HUES48 (cell line): ENCODE measurements at regions not wholly inside any gene's neighbourhood (a gene's known extent, or its start where the extent isn't known, plus 50 kb on each side); places are given as distances from the start of the nearest gene placed in this dataset.

Source experiments
- H3K27ac ChIP-seq: one replicate; pipeline ENCODE4 v1.7.0; 2013; ENCODE audit warnings: low read depth, low read length, inconsistent platforms
- H3K27me3 ChIP-seq: 2 replicates; pipeline ENCODE4 v1.6.1; 2013; ENCODE audit warnings: mild to moderate bottlenecking, low read length; ENCODE audit not compliant: control insufficient read depth, insufficient read depth
- H3K36me3 ChIP-seq: 2 replicates; pipeline ENCODE4 v1.6.1; 2013; ENCODE audit warnings: low read length; ENCODE audit not compliant: control insufficient read depth, insufficient read depth
- H3K4me1 ChIP-seq: 2 replicates; pipeline ENCODE4 v1.6.1; 2013; ENCODE audit warnings: mild to moderate bottlenecking, low read length; ENCODE audit not compliant: control insufficient read depth, insufficient read depth
- H3K4me3 ChIP-seq: 2 replicates; pipeline ENCODE4 v1.5.1; 2013; ENCODE audit warnings: mild to moderate bottlenecking, low read depth, low read length
- H3K9ac ChIP-seq: 2 replicates; pipeline ENCODE4 v1.6.1; 2013; ENCODE audit warnings: mild to moderate bottlenecking, low read depth, low read length, moderate library complexity
- H3K9me3 ChIP-seq: 2 replicates; pipeline ENCODE4 v1.6.1; 2013; ENCODE audit warnings: low read length; ENCODE audit not compliant: control insufficient read depth, insufficient read depth

DNA sequence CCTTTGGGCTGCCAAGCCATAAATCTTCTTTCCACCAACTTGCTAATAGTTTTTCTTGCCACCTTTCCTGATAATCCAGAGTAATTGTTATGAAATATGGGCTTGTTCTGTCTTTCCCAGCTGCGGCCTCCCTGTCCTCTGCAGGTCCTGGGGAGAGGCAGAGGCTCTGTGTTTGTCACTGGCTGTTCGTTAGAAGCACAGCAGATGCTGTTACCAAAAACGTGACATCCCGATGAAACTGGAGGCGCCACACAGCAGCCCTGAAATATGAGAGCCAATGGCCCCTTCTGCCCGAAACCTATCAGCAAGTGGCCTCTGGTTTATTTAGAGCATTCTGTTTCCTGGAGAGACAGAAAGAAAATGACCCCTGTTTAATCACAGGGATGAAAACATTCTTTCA is 115.1 kb upstream of the ANKFN1 start:
- no peak overlapping the region for H3K9ac ChIP-seq
- no peaks in the 10 kb centered on the region for H3K9me3 ChIP-seq
- H3K36me3 ChIP-seq = no peaks in the 10 kb centered on the region
- H3K4me1 ChIP-seq = no peaks in the 10 kb centered on the region
- H3K27ac ChIP-seq = no peak overlapping the region
- H3K4me3 ChIP-seq = no peak overlapping the region
- H3K27me3 ChIP-seq = no peaks in the 10 kb centered on the region

DNA sequence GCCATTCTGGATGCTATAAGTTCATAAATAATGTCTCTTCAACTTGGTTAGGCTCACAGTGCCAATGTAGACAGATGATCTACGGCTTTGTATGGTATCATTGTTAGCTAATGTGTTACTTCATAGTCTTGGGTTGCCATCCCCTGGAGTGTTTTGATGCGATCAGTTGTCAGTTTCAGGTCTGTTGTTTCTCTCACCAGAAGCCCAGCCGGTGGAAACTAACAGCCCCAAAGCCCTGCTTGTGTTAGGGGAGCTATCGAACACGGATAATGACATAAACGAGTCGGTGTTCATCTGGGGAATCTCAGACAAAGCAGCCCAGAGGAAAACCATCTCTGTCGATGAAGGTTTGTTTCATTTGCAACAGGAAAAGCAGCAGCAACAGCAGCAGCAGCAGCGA is 107.4 kb upstream of the ANKFN1 start:
- Histone ChIP-seq H3K9ac (no peak overlapping the region), H3K9me3 (no peaks in the 10 kb centered on the region), H3K27me3 (no peaks in the 10 kb centered on the region), H3K27ac (no peak overlapping the region), H3K4me3 (no peak overlapping the region), H3K4me1 (peaks cover 8% of the 10 kb centered on the region; the same call in 1 of the 2 replicates), H3K36me3 (no peaks in the 10 kb centered on the region)

DNA sequence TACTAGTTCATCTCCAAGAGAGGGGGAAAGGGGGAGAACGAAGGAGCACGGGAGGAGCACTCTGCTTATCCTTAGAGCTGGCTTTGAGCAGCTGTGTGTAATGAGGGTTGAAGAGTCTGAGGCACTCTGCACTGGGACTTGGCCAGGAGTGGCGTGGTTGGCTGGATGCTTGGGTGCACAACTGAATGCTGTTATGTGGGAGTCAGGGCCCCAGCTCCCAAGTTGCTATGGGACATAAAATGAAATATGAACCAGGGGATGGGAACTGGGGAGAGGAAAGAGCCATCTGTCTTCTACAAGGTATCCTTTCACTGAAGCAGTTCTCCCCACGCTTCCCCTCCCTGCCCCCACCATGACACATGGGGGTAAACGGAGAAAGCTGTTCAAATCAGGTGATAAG is 105.9 kb upstream of the ANKFN1 start:
- Histone ChIP-seq H3K9ac (no peak overlapping the region), H3K27ac (no peak overlapping the region), H3K36me3 (no peaks in the 10 kb centered on the region), H3K27me3 (no peaks in the 10 kb centered on the region), H3K4me3 (no peak overlapping the region), H3K4me1 (peaks cover 8% of the 10 kb centered on the region; the same call in 1 of the 2 replicates), H3K9me3 (no peaks in the 10 kb centered on the region)

DNA sequence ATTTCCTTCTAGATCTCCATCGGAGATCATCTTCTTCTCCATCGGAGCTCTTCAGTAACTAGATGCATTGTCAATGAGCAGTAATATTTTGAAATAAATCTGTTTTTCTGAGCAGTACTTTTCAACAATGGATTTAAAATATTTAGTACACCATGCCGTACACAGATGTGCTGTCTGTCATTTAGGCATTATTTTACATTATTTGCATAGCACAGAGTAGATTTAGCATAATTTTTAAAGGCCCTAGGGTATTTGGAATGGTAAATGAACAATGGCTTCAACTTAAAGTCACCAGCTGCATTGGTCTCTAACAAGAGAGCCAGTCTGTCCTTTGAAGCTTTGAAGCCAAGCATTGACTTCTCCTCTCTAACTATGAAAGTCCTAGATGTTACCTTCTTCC is 95.4 kb upstream of the ANKFN1 start:
- H3K27ac ChIP-seq = no peak overlapping the region

DNA sequence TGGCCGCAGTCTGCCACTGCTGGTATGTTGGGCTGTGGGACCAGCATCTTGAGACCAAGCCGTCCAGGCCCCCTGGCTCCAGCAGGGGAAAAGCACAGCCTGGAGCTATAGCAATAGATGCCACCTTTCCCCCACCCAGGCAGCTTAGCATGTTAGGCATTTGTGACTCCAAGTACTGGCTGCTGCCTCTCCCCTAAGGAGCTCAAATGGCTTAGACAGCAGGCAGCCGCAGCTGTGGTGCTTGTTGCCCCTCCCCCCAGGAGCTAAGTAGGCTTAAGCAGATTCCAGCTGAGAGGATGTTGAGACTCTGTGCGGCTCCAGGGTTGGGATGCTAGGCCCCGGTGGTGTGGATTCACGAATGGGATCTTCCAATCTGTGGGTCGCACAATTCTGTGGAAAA is 88.8 kb upstream of the ANKFN1 start:
- Histone ChIP-seq H3K4me1 (no peaks in the 10 kb centered on the region), H3K27ac (no peak overlapping the region)

More for the DNA sequence above, 95.4 kb upstream of the ANKFN1 start:
- no peak overlapping the region for H3K9ac ChIP-seq
- H3K9me3 ChIP-seq = 0 out of 2 replicates have a peak, but pooled peaks cover 4% of the 10 kb centered on the region
- no peaks in the 10 kb centered on the region for H3K27me3 ChIP-seq
- no peak overlapping the region for H3K4me3 ChIP-seq
- no peaks in the 10 kb centered on the region for H3K4me1 ChIP-seq
- H3K36me3 ChIP-seq = no peaks in the 10 kb centered on the region

DNA sequence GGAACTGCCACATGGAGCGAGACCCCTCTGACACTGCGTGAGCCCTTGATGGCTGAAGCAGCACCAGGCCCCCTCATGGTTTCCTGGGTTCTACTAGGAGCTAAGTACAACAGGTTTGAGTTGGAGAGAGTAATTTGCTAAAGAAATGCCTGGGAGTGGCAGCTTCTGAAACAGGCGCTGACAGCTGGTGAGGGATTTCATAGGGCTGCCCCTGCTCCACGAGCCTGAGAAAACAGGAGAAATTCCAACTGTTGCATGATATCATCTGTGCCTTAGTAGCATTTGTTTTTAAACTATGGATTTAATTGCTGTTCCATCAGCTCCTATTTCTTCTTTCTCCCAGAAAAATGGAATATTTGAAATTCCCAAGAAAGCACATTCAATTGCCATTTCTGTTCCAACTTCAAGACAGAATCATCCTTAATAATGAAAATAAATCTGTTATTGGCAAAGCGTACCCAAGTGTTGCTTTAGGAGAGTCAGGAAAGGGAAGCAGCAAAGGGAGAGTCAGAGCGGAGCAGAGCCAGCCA is 78.8 kb upstream of the ANKFN1 start:
- Histone ChIP-seq H3K4me3 (no peak overlapping the region), H3K36me3 (no peaks in the 10 kb centered on the region), H3K27ac (no peak overlapping the region), H3K4me1 (no peaks in the 10 kb centered on the region), H3K27me3 (no peaks in the 10 kb centered on the region), H3K9ac (no peak overlapping the region), H3K9me3 (no peaks in the 10 kb centered on the region)

More for the DNA sequence above, 88.8 kb upstream of the ANKFN1 start:
- Histone ChIP-seq H3K4me3 (no peak overlapping the region), H3K9me3 (peaks cover 4% of the 10 kb centered on the region; the same call in 1 of the 2 replicates), H3K27me3 (no peaks in the 10 kb centered on the region), H3K9ac (no peak overlapping the region), H3K36me3 (no peaks in the 10 kb centered on the region)

DNA sequence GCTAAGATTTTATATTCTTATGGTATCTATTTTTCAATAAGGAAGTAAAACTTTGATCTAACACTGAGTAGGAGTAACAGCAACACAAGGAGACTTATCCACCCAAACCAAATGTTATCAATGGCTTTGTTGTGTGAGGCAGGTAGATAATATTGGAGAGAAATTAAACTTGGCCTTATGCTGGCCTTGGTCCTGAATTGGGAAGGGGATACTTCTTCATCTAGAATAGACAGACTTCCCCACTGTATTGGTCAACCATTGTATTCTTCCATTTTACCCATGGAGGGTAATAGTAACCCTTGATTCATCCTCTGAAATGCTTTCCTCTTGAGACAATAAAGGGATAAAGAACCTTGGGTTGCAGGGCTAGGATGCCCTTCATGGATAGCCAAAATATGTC is 76.3 kb upstream of the ANKFN1 start:
- no peaks in the 10 kb centered on the region for H3K4me1 ChIP-seq
- no peak overlapping the region for H3K27ac ChIP-seq
- no peak overlapping the region for H3K4me3 ChIP-seq
- H3K27me3 ChIP-seq = no peaks in the 10 kb centered on the region
- no peaks in the 10 kb centered on the region for H3K9me3 ChIP-seq
- H3K36me3 ChIP-seq = no peaks in the 10 kb centered on the region
- H3K9ac ChIP-seq = no peak overlapping the region

DNA sequence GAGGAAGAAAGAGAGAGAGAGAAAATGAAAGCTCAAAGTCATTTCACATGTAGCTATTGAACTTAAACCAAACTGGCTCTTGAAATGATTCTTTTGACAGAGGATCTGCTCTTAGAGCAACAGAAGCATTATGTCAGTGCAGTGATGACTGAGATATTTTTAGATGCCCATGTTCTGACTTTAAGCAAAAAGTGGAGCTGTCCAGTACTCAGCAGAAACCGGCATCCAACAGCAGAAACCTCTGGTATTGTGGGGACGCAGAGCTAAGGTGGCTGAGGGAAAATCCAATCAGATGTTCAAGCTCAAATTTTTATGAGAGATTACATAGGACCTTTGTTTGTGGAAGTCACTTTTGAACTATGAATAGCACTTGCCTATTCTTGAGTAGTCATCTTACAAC is 69.8 kb upstream of the ANKFN1 start:
- H3K4me3 ChIP-seq = no peak overlapping the region
- no peaks in the 10 kb centered on the region for H3K9me3 ChIP-seq
- no peak overlapping the region for H3K9ac ChIP-seq
- H3K36me3 ChIP-seq = no peaks in the 10 kb centered on the region
- H3K4me1 ChIP-seq = no peaks in the 10 kb centered on the region
- no peaks in the 10 kb centered on the region for H3K27me3 ChIP-seq
- no peak overlapping the region for H3K27ac ChIP-seq

DNA sequence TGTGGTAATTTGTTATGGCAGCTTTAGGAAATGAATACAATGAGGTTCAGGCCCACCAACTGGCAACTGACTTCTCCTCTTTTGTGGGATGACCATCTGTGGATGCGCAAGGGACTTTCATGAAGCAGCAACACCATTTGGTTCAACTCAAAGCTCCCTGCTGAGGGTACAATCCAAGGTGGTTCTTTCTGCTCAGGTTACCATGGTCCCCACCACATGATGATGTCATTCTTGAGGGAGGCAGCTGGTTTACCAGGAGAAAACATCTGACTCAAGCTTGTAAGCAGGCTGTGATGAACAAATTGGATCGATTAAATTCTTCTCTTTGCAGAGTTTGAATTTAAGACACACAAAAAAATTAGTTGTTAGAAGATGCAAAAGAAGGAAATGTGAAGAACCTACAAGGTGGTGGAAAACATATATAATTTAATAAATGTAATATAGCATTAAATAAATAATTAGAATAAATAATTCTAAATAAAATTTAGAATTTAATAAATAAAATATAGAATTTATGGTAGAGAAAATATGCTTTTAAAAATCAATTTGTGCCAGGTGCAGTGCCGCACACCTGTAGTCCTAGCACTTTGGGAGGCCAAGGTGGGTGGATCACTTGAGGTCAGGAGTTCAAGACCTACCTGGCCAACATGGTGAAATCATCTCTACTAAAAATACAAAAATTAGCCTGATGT is 67.6 kb upstream of the ANKFN1 start:
- Histone ChIP-seq H3K4me1 (no peaks in the 10 kb centered on the region), H3K9ac (no peak overlapping the region), H3K27ac (no peak overlapping the region), H3K9me3 (no peaks in the 10 kb centered on the region), H3K27me3 (no peaks in the 10 kb centered on the region), H3K4me3 (no peak overlapping the region), H3K36me3 (no peaks in the 10 kb centered on the region)

DNA sequence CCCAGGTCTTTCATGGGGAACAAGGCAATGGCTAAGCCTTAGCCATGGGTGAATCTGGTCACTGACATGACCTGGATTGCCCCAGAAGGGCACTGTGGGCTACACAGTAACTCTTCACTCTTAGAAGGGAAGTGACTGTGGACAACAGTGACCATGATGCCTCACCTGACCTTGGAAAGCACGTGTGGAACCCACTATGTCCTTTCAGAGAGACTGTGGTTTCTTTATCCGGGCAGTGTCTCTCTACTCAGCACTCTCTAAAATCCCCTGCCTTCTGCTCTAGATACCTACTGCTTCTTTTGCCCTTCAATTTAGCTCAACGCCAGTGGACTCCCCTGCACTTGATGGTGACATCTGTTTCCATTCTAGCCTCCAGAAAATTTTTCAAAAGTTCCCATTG is 66.1 kb upstream of the ANKFN1 start:
- H3K4me3 ChIP-seq = no peak overlapping the region
- no peak overlapping the region for H3K9ac ChIP-seq
- H3K36me3 ChIP-seq = no peaks in the 10 kb centered on the region
- H3K27ac ChIP-seq = no peak overlapping the region
- no peaks in the 10 kb centered on the region for H3K27me3 ChIP-seq
- 0 out of 2 replicates have a peak, but pooled peaks cover 6% of the 10 kb centered on the region for H3K4me1 ChIP-seq
- no peaks in the 10 kb centered on the region for H3K9me3 ChIP-seq

DNA sequence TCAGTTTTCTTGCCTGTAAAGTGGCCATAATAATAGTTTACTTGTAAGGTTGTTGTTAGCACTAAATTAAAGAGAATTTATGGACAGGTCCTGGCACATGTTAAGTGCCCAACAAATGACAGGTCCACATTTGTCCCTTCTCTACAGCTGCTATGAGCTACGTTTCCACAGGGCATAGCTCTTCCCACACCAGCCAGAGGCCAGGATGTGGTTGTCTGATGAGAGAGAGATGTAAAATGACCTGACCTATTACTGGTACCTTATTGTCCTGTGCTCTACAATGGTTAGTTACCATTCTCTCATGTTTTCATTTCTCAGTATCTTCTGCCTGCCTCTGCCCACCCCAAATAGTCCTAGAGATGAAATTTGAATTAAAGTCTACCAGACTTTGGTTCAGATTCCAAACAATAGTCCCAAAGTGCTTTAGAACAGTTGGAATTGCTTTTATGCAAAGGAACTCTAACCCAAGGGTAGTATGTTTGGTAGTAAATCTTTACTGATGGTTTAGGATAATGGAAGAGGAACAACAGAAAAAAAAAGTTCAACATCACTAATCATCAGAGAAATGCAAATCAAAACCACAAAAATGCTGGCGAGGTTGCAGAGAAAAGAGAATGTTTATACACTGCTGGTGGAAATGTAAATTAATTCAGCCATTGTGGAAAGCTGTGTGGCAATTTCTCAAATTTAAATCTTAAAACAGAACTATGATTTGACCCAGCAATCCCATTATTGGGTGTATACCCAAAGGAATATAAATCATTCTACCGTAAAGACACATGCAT is 57.1 kb upstream of the ANKFN1 start:
- no peaks in the 10 kb centered on the region for H3K36me3 ChIP-seq
- H3K27ac ChIP-seq = no peak overlapping the region
- no peaks in the 10 kb centered on the region for H3K27me3 ChIP-seq
- H3K9me3 ChIP-seq = no peaks in the 10 kb centered on the region
- H3K4me3 ChIP-seq = no peak overlapping the region
- no peak overlapping the region for H3K9ac ChIP-seq
- H3K4me1 ChIP-seq = 0 out of 2 replicates have a peak, but pooled peaks cover 6% of the 10 kb centered on the region
